Vagina (tissue), 2 donors: ENCODE measurements at regions not wholly inside any gene's neighbourhood (a gene's known extent, or its start where the extent isn't known, plus 50 kb on each side); places are given as distances from the start of the nearest gene placed in this dataset.
"Not testable (repeated sequence)": the region's sequence is repeated elsewhere in the genome, so short reads cannot be mapped to it uniquely, and the experiment has no call there.

Experiments used
- POLR2A ChIP-seq, 2 donors: fragments of 450-650 bp; IDR thresholded peaks; one replicate each; pipeline ENCODE4 v1.6.1; 2017; ENCODE audit warnings: antibody characterized with exemption in 2 of 2, mild to moderate bottlenecking in 2 of 2, moderate library complexity in 2 of 2
- POLR2AphosphoS5 ChIP-seq, 2 donors: sonication (generic); formaldehyde crosslinking; IDR thresholded peaks; one replicate each; pipeline ENCODE4 v1.9.0; 2017; ENCODE audit warnings: antibody characterized with exemption in 2 of 2, mild to moderate bottlenecking in 2 of 2, low read depth in 1 of 2; ENCODE audit not compliant: insufficient read depth in 1 of 2
- TF ChIP-seq, protein P1 (sequence below), 3 experiments: fragments of 450-650 bp in 2 of 3; fragments of 200-600 bp in 1 of 3; sonication (generic) in 1 of 3; IDR thresholded peaks; one replicate each; pipeline ENCODE4 v1.5.1; 2017 to 2019; ENCODE audit warnings: antibody characterized with exemption in 3 of 3, mild to moderate bottlenecking in 2 of 3, moderate library complexity in 2 of 3

DNA sequence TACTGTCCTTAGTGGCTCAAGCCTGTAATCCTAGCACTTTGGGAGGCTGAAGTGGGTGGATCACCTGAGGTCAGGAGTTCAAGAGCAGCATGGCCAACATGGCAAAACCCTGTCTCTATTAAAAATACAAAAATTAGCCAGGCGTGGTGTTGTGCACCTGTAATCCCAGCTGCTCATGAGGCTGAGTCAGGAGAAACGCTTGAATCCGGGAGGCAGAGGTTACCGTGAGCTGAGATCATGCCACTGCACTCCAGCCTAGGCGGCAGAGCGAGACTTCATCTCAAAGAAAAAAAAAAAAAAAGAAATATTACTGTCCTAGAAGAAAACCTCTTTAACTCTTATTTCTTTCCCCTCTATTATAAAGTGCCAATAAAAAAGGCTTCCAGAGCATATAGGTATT is 115.2 kb upstream of the PDE7B start:
- not testable (repeated sequence) for TF ChIP-seq POLR2A (IDR thresholded peaks at IDR 0.05); POLR2AphosphoS5 (IDR thresholded peaks at IDR 0.05; ENCODE audit: insufficient read depth in 1 of 2, low read depth in 1 of 2)
- TF ChIP-seq, protein P1, sequence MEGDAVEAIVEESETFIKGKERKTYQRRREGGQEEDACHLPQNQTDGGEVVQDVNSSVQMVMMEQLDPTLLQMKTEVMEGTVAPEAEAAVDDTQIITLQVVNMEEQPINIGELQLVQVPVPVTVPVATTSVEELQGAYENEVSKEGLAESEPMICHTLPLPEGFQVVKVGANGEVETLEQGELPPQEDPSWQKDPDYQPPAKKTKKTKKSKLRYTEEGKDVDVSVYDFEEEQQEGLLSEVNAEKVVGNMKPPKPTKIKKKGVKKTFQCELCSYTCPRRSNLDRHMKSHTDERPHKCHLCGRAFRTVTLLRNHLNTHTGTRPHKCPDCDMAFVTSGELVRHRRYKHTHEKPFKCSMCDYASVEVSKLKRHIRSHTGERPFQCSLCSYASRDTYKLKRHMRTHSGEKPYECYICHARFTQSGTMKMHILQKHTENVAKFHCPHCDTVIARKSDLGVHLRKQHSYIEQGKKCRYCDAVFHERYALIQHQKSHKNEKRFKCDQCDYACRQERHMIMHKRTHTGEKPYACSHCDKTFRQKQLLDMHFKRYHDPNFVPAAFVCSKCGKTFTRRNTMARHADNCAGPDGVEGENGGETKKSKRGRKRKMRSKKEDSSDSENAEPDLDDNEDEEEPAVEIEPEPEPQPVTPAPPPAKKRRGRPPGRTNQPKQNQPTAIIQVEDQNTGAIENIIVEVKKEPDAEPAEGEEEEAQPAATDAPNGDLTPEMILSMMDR (IDR thresholded peaks at IDR 0.05), result not testable (repeated sequence)
